K562 (cell line): ENCODE measurements at regions not wholly inside any gene's neighbourhood (a gene's known extent, or its start where the extent isn't known, plus 50 kb on each side); places are given as distances from the start of the nearest gene placed in this dataset.

Source experiments
- ATAC-seq: fragments of 200-7000 bp; cut with Tn5 transposase; 3 replicates; pipeline ENCODE4 v1.9.1; 2020; ENCODE audit warnings: moderate library complexity
- BruUV-seq: library from RNA; stranded (reverse); fragments of 400-500 nt; replicated peaks from 2 replicates; lab custom pipeline; 2021; lab: Mats Ljungman, UMichigan
- CTCF ChIA-PET: fragments of 300-600 bp; formaldehyde crosslinking; extraction: SDS; loops from one replicate; lab custom pipeline; 2021; ENCODE audit warnings: low intra/inter-chr PET ratio; lab: Yijun Ruan, JAX
- POLR2A ChIA-PET: fragments of 300-600, 350-650 bp; sonication (Branson Sonifier 250); formaldehyde crosslinking; extraction: SDS; loops from one replicate; lab custom pipeline; 2021; ENCODE audit warnings: antibody characterized with exemption, inconsistent platforms; lab: Yijun Ruan, JAX
- DNase-seq, 4 experiments: peaks; one replicate each; pipeline versions ENCODE4 v3.0.0 to v3.0.0-alpha.2; 2011 to 2018; ENCODE audit warnings: low spot score in 3 of 4, mixed read lengths in 3 of 4; ENCODE audit errors: extremely low read depth in 1 of 4
- FAIRE-seq: peaks from 2 replicates; lab custom pipeline; 2011; peaks lifted over from hg19 to GRCh38; lab: Jason Lieb, UNC
- H2AFZ ChIP-seq: 2 replicates; pipeline ENCODE4 v1.6.0; 2011; ENCODE audit warnings: low read depth, low read length, control low read depth, inconsistent platforms
- H3K27ac ChIP-seq: fragments of 200-600 bp; 3 replicates; pipeline ENCODE4 v1.8.0; 2011; ENCODE audit warnings: low read depth, mild to moderate bottlenecking, control low read depth, inconsistent platforms, low read length, moderate library complexity, mixed read lengths; ENCODE audit errors: extremely low read depth
- H3K27me3 ChIP-seq, 2 experiments: fragments of 300-600 bp in 1 of 2; 2 replicates in 1 of 2; 3 replicates in 1 of 2; pipeline versions ENCODE4 v1.6.0 to v1.8.0; 2011; ENCODE audit warnings: inconsistent platforms in 2 of 2, low read length in 2 of 2, mild to moderate bottlenecking in 1 of 2, mixed read lengths in 1 of 2, moderate library complexity in 1 of 2; ENCODE audit not compliant: control insufficient read depth in 2 of 2, insufficient read depth in 2 of 2
- H3K36me3 ChIP-seq: fragments of 300-600 bp; 3 replicates; pipeline ENCODE4 v1.8.0; 2011; ENCODE audit warnings: mild to moderate bottlenecking, low read length, inconsistent platforms; ENCODE audit not compliant: control insufficient read depth, insufficient read depth
- H3K4me1 ChIP-seq, 2 experiments: fragments of 200-600 bp in 1 of 2; replicated peaks in 1 of 2; 2 replicates in 1 of 2; 3 replicates in 1 of 2; pipeline versions ENCODE4 v1.5.1 to v1.8.0; 2011; ENCODE audit warnings: inconsistent platforms in 2 of 2, low read length in 2 of 2, mild to moderate bottlenecking in 1 of 2, mixed read lengths in 1 of 2, moderate library complexity in 1 of 2; ENCODE audit not compliant: control insufficient read depth in 2 of 2, insufficient read depth in 2 of 2
- H3K4me2 ChIP-seq: 2 replicates; pipeline ENCODE4 v1.6.1; 2011; ENCODE audit warnings: low read length, control low read depth, inconsistent platforms, mixed read lengths; ENCODE audit not compliant: insufficient read depth
- H3K4me3 ChIP-seq: fragments of 200-600 bp; sonication (generic), shearing (Covaris generic); 2 replicates; pipeline ENCODE4 v1.5.1; 2016; ENCODE audit warnings: control low read depth, inconsistent platforms
- H3K79me2 ChIP-seq: fragments of 200-600 bp; 3 replicates; pipeline ENCODE4 v1.8.0; 2011; ENCODE audit warnings: low read length, inconsistent platforms; ENCODE audit not compliant: control insufficient read depth, insufficient read depth
- H3K9ac ChIP-seq, 2 experiments: 2 replicates each; pipeline versions ENCODE4 v1.6.0 to v1.6.1; 2011; ENCODE audit warnings: low read depth in 2 of 2, low read length in 2 of 2, control low read depth in 1 of 2, inconsistent platforms in 1 of 2, mild to moderate bottlenecking in 1 of 2, mixed read lengths in 1 of 2; ENCODE audit not compliant: insufficient read depth in 1 of 2
- H3K9me1 ChIP-seq: one replicate; pipeline ENCODE4 v1.6.0; 2011; ENCODE audit warnings: inconsistent platforms, mild to moderate bottlenecking, low read length, moderate library complexity; ENCODE audit not compliant: control insufficient read depth, insufficient read depth
- H3K9me3 ChIP-seq: replicated peaks from 2 replicates; pipeline ENCODE4 v1.5.1; 2011; ENCODE audit warnings: low read depth, low read length, inconsistent platforms; ENCODE audit not compliant: control insufficient read depth, insufficient read depth
- H4K20me1 ChIP-seq: replicated peaks from 2 replicates; pipeline ENCODE4 v1.6.1; 2011; ENCODE audit warnings: low read length, inconsistent platforms, mixed read lengths; ENCODE audit not compliant: control insufficient read depth, insufficient read depth
- CBFA2T3 ChIP-seq: fragments of 450-650 bp; IDR thresholded peaks from 2 replicates; pipeline ENCODE4 v1.6.1; 2017
- CEBPB ChIP-seq: fragments of 450-650 bp; IDR thresholded peaks from 2 replicates; pipeline ENCODE4 v1.6.1; 2016; ENCODE audit warnings: missing genetic modification characterization, missing compliant biosample characterization
- DACH1 ChIP-seq: fragments of 450-650 bp; IDR thresholded peaks from 2 replicates; pipeline ENCODE4 v1.6.1; 2018; ENCODE audit not compliant: partially characterized antibody
- DNMT1 ChIP-seq: fragments of 450-650 bp; IDR thresholded peaks from 2 replicates; pipeline ENCODE4 v1.6.1; 2016; ENCODE audit warnings: antibody characterized with exemption, mild to moderate bottlenecking
- NCOA6 ChIP-seq: fragments of 450-650 bp; IDR thresholded peaks from 2 replicates; pipeline ENCODE4 v1.6.1; 2017; ENCODE audit warnings: mild to moderate bottlenecking
- NR3C1 ChIP-seq: sonication (generic); formaldehyde crosslinking; IDR thresholded peaks from 2 replicates; pipeline ENCODE4 v1.8.1; 2022; ENCODE audit warnings: missing genetic modification reagents
- ZKSCAN8 ChIP-seq: fragments of 200-800 bp; sonication (Bioruptor generic); IDR thresholded peaks from 2 replicates; pipeline ENCODE4 v1.6.1; 2016; ENCODE audit warnings: missing genetic modification characterization, missing compliant biosample characterization
- WGBS: fragments of 100-300 bp; shearing (Covaris generic); methylation state at CpG from one replicate; pipeline ENCODE4 v1.1.6; 2016; ENCODE audit warnings: low coverage, mixed read lengths; ENCODE audit not compliant: insufficient coverage; ENCODE audit errors: missing lambda C conversion rate; 5-methylcytosine and 5-hydroxymethylcytosine counted together
- in situ Hi-C: fragments of 300-500 bp; cut with MboI; formaldehyde crosslinking; loops from 4 replicates; pipeline ENCODE4 v1.15.0; 2018; ENCODE audit warnings: inconsistent platforms, mixed read lengths
- intact Hi-C: fragments of 100-400 bp; cut with micrococcal nuclease; formaldehyde crosslinking; loops from 2 replicates; pipeline ENCODE4 v1.14.2; 2022
- TF ChIP-seq, protein P1 (sequence below): sonication (generic); formaldehyde crosslinking; IDR thresholded peaks from 2 replicates; pipeline ENCODE4 v1.8.0; 2022; ENCODE audit warnings: missing genetic modification reagents, mild to moderate bottlenecking, moderate library complexity, borderline replicate concordance

DNA sequence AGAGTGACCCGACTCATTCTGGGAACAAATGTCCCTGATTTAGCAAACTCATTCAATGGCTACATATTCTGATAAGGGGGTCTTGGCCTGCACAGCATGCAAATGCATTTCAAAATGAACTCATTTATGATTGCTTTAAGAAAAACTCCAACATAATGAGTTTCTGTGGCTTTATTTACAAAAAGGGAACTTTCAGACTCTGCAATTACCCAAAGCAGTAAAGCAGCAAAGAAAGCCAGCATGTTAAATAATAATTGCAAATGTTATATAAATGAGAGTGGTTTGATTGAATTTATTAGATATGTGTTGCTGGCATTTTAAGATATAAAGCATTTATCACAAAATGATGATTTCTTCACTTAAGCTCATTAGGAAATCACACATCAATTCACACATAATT, 295.7 kb downstream of the FBXW7 start:
- no peak overlapping the region for H3K4me3 ChIP-seq
- DNase-seq (no peak), ATAC-seq (no peak), FAIRE-seq (no peak)
- POLR2A ChIA-PET = no interaction called here
- H2AFZ ChIP-seq = no peak overlapping the region
- H3K36me3 ChIP-seq = no peaks in the 10 kb centered on the region
- no peaks in the 10 kb centered on the region; a peak in 1 of 5 replicates for H3K4me1 ChIP-seq
- intact Hi-C loops (no loop called here), in situ Hi-C loops (no loop called here)
- no peaks in the 10 kb centered on the region for H3K79me2 ChIP-seq
- CTCF ChIA-PET = no interaction called here
- no peak overlapping the region for H3K9ac ChIP-seq
- H3K4me2 ChIP-seq = no peak overlapping the region
- no peak overlapping the region for H3K27ac ChIP-seq
- TF ChIP-seq, protein P1, sequence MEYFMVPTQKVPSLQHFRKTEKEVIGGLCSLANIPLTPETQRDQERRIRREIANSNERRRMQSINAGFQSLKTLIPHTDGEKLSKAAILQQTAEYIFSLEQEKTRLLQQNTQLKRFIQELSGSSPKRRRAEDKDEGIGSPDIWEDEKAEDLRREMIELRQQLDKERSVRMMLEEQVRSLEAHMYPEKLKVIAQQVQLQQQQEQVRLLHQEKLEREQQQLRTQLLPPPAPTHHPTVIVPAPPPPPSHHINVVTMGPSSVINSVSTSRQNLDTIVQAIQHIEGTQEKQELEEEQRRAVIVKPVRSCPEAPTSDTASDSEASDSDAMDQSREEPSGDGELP (CRISPR knock-in tag) = no peak
- TF ChIP-seq DNMT1 = no peak
- TF ChIP-seq NCOA6 = no peak
- TF ChIP-seq CBFA2T3 = no peak
- TF ChIP-seq DACH1 = no peak
- TF ChIP-seq CEBPB = no peak
- TF ChIP-seq ZKSCAN8 (CRISPR knock-in tag) = no peak
- no peak for TF ChIP-seq NR3C1
- no TSS peak for BruUV-seq
- H4K20me1 ChIP-seq = no peaks in the 10 kb centered on the region
- whole genome bisulfite sequencing = 0% methylated on average over 1 of the region's 1 CpG
- peaks cover 0 to 6% of the 10 kb centered on the region in 2 experiments; a peak in 2 of 5 replicates for H3K27me3 ChIP-seq
- no peaks in the 10 kb centered on the region for H3K9me1 ChIP-seq
- no peaks in the 10 kb centered on the region for H3K9me3 ChIP-seq
